Stomach (tissue), 4 donors: ENCODE measurements at regions not wholly inside any gene's neighbourhood (a gene's known extent, or its start where the extent isn't known, plus 50 kb on each side); places are given as distances from the start of the nearest gene placed in this dataset.

ENCODE experiments used
- CTCF ChIP-seq, 7 experiments: fragments of 450-650 bp in 4 of 7; fragments of 200-600 bp in 3 of 7; sonication (generic) in 3 of 7; IDR thresholded peaks; one replicate each; pipeline ENCODE4 v1.5.1; 2016 to 2019; ENCODE audit warnings: antibody characterized with exemption in 7 of 7, control low read depth in 2 of 7, mild to moderate bottlenecking in 1 of 7
- EP300 ChIP-seq: sonication (generic); formaldehyde crosslinking; IDR thresholded peaks from one replicate; pipeline ENCODE4 v1.6.1; 2017; ENCODE audit warnings: antibody characterized with exemption
- POLR2A ChIP-seq, 4 donors: fragments of 450-650 bp; IDR thresholded peaks; one replicate each; pipeline ENCODE4 v1.6.1; 2016; ENCODE audit warnings: antibody characterized with exemption in 4 of 4, control low read depth in 2 of 4, mild to moderate bottlenecking in 1 of 4, moderate library complexity in 1 of 4
- POLR2AphosphoS5 ChIP-seq, 3 donors: sonication (generic); formaldehyde crosslinking; IDR thresholded peaks; one replicate each; pipeline ENCODE4 v1.6.1; 2016; ENCODE audit warnings: antibody characterized with exemption in 3 of 3

- TF ChIP-seq EP300 (no peak), CTCF (IDR thresholded peaks at IDR 0.05) (no peak), POLR2A (IDR thresholded peaks at IDR 0.05) (no peak), POLR2AphosphoS5 (IDR thresholded peaks at IDR 0.05) (no peak)
Observed at GRCh38 chr5:155738616-155739015, 588.3 kb upstream of the SGCD start.
